ENCODE measurements at regions not wholly inside any gene's neighbourhood (a gene's known extent, or its start where the extent isn't known, plus 50 kb on each side); places are given as distances from the start of the nearest gene placed in this dataset.

DNA sequence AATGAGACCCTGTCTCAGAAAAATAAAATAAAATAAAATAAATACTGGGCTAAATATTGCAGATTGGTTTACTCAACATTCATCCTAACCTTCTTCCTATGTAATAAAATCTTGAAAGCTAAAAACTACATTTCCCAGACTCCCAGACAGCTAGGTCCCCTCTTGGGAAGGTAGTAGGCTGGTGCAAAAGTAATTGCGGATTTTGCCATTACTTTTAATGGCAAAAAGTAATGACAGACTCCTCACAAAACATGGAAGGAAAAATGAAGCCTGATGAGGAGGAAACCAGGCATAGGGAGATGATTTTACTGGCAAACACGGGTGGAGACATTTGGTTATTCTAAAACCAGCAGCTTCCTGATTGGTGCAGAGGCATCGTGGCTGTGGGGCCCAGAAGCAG, 70.6 kb upstream of the E2F3 start:
- Histone ChIP-seq H2AFZ (ENCODE audit: low read depth, low read length) (no peak overlapping the region), H3K4me1 (ENCODE audit: insufficient read depth, low read length) (no peaks in the 10 kb centered on the region), H3K27me3 (ENCODE audit: insufficient read depth, low read length, poor library complexity) (peaks cover 5% of the 10 kb centered on the region), H3K79me2 (ENCODE audit: insufficient read depth, low read length) (no peaks in the 10 kb centered on the region), H3K9ac (ENCODE audit: low read depth, low read length) (no peak overlapping the region), H3K9me3 (ENCODE audit: insufficient read depth, low read length, severe bottlenecking) (no peaks in the 10 kb centered on the region), H3K27ac (ENCODE audit: low read length) (no peak overlapping the region), H4K20me1 (ENCODE audit: insufficient read depth, low read length) (no peaks in the 10 kb centered on the region), H3K4me2 (ENCODE audit: insufficient read depth, low read length) (no peak overlapping the region), H3K4me3 (ENCODE audit: low read depth in 1 of 2, low read length in 2 of 2) (no peak overlapping the region), H3K36me3 (ENCODE audit: insufficient read depth, low read length) (no peaks in the 10 kb centered on the region)
- ATAC-seq (ENCODE audit: insufficient read depth, low read depth) (no peak), DNase-seq (no peak)
- TF ChIP-seq EZH2 (IDR thresholded peaks at IDR 0.05; ENCODE audit: borderline replicate concordance, low read depth, low read length, severe bottlenecking), result no peak
- TF ChIP-seq, protein P1, sequence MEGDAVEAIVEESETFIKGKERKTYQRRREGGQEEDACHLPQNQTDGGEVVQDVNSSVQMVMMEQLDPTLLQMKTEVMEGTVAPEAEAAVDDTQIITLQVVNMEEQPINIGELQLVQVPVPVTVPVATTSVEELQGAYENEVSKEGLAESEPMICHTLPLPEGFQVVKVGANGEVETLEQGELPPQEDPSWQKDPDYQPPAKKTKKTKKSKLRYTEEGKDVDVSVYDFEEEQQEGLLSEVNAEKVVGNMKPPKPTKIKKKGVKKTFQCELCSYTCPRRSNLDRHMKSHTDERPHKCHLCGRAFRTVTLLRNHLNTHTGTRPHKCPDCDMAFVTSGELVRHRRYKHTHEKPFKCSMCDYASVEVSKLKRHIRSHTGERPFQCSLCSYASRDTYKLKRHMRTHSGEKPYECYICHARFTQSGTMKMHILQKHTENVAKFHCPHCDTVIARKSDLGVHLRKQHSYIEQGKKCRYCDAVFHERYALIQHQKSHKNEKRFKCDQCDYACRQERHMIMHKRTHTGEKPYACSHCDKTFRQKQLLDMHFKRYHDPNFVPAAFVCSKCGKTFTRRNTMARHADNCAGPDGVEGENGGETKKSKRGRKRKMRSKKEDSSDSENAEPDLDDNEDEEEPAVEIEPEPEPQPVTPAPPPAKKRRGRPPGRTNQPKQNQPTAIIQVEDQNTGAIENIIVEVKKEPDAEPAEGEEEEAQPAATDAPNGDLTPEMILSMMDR (IDR thresholded peaks at IDR 0.05; ENCODE audit: borderline replicate concordance, extremely low read depth, low read length, poor library complexity, severe bottlenecking), result no peak

DNA sequence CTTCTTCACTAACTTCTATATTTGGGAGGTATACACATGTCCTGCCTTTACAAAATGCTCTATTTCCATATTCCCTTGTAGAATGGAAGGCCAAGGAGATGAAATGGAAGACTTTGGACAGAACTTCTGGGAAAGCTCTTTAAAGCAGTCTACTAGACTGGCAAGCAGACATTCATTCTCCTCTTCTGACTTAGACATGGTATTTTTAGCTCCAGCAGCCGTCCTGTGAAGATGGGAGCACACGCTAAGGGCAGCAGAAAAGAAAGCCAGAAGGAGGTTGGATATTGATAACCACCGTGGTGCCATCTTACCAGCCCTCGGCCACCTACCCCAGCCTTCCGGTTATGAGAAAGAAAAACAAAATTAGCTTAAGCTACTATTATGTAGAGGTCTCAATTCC, 70.1 kb upstream of the E2F3 start:
- Histone ChIP-seq H3K36me3 (ENCODE audit: insufficient read depth, low read length) (no peaks in the 10 kb centered on the region), H3K9ac (ENCODE audit: low read depth, low read length) (no peak overlapping the region), H3K4me1 (ENCODE audit: insufficient read depth, low read length) (no peaks in the 10 kb centered on the region), H3K4me3 (ENCODE audit: low read depth in 1 of 2, low read length in 2 of 2) (no peak overlapping the region), H3K79me2 (ENCODE audit: insufficient read depth, low read length) (no peaks in the 10 kb centered on the region), H2AFZ (ENCODE audit: low read depth, low read length) (no peak overlapping the region), H4K20me1 (ENCODE audit: insufficient read depth, low read length) (no peaks in the 10 kb centered on the region), H3K27ac (ENCODE audit: low read length) (no peak overlapping the region), H3K9me3 (ENCODE audit: insufficient read depth, low read length, severe bottlenecking) (no peaks in the 10 kb centered on the region), H3K4me2 (ENCODE audit: insufficient read depth, low read length) (no peak overlapping the region), H3K27me3 (ENCODE audit: insufficient read depth, low read length, poor library complexity) (peaks cover 5% of the 10 kb centered on the region)
- no peak for DNase-seq
- no peak for ATAC-seq (ENCODE audit: insufficient read depth, low read depth)
- no peak for TF ChIP-seq EZH2 (IDR thresholded peaks at IDR 0.05; ENCODE audit: borderline replicate concordance, low read depth, low read length, severe bottlenecking)
- TF ChIP-seq, protein P1 (IDR thresholded peaks at IDR 0.05; ENCODE audit: borderline replicate concordance, extremely low read depth, low read length, poor library complexity, severe bottlenecking), result no peak

DNA sequence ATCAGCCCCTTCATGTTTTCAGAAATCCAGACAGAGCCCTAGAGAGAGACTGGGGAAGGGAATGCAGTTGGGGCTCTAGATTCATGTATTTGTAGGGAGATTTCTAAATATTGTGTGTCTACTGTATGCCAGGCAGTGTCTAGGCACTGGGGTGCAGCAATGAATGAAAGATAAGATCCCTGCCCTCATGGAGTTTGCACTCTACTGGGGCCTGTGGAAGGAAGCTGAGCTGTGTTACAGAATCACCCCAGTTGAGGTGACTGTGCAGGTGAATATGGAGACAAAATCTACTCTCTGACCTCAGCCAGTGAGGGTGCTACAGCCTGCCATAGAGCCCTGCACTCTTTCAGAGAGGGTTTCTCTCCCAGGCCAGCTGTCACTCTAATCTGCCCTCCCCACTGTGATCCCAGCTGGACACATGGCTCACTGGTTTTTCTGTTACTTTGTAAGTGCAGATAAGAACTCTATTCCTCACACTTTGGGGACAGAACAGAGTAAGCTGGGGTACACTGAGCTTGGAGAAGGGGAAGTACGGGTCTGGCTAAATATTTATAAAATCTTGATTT, 69.2 kb upstream of the E2F3 start:
- no peak overlapping the region for H3K27ac ChIP-seq (ENCODE audit: low read length)
- no peak overlapping the region for H3K4me2 ChIP-seq (ENCODE audit: insufficient read depth, low read length)
- peaks cover 5% of the 10 kb centered on the region for H3K27me3 ChIP-seq (ENCODE audit: insufficient read depth, low read length, poor library complexity)
- no peak overlapping the region for H3K9ac ChIP-seq (ENCODE audit: low read depth, low read length)
- no peaks in the 10 kb centered on the region for H3K36me3 ChIP-seq (ENCODE audit: insufficient read depth, low read length)
- no peaks in the 10 kb centered on the region for H3K9me3 ChIP-seq (ENCODE audit: insufficient read depth, low read length, severe bottlenecking)
- no peaks in the 10 kb centered on the region for H3K79me2 ChIP-seq (ENCODE audit: insufficient read depth, low read length)
- ATAC-seq (ENCODE audit: insufficient read depth, low read depth) (no peak), DNase-seq (no peak)
- TF ChIP-seq, protein P1 (IDR thresholded peaks at IDR 0.05; ENCODE audit: borderline replicate concordance, extremely low read depth, low read length, poor library complexity, severe bottlenecking), result no peak
- no peak for TF ChIP-seq EZH2 (IDR thresholded peaks at IDR 0.05; ENCODE audit: borderline replicate concordance, low read depth, low read length, severe bottlenecking)
- H3K4me3 ChIP-seq (ENCODE audit: low read depth in 1 of 2, low read length in 2 of 2), result no peak overlapping the region
- no peaks in the 10 kb centered on the region for H3K4me1 ChIP-seq (ENCODE audit: insufficient read depth, low read length)
- H4K20me1 ChIP-seq (ENCODE audit: insufficient read depth, low read length), result no peaks in the 10 kb centered on the region
- no peak overlapping the region for H2AFZ ChIP-seq (ENCODE audit: low read depth, low read length)

Data from DND-41 (cell line).